WTC11 (cell line): ENCODE measurements at regions not wholly inside any gene's neighbourhood (a gene's known extent, or its start where the extent isn't known, plus 50 kb on each side); places are given as distances from the start of the nearest gene placed in this dataset.

Experiments
- ATAC-seq: fragments of 200-7000 bp; cut with Tn5 transposase; 2 replicates; pipeline ENCODE4 v1.10.0; 2021; ENCODE audit warnings: mild to moderate bottlenecking, moderate library complexity
- CTCF ChIA-PET: fragments of 300-600 bp; sonication (Branson Sonifier 250); formaldehyde crosslinking; loops from one replicate; lab custom pipeline; 2021; ENCODE audit warnings: antibody characterized with exemption; lab: Charles Lee
- POLR2A ChIA-PET: fragments of 350-600 bp; sonication (Branson Sonifier 250); formaldehyde crosslinking; loops from one replicate; lab custom pipeline; 2021; ENCODE audit warnings: antibody characterized with exemption; lab: Charles Lee
- DNase-seq: peaks from one replicate; pipeline ENCODE4 v3.0.0; 2021; ENCODE audit warnings: low spot score
- H3K27ac Mint-ChIP-seq: 2 replicates; pipeline ENCODE4 v1.8.0; 2021; ENCODE audit warnings: mixed read lengths
- H3K27me3 Mint-ChIP-seq: 2 replicates; pipeline ENCODE4 v1.8.0; 2021; ENCODE audit warnings: low read depth, mild to moderate bottlenecking, moderate library complexity, mixed read lengths
- H3K36me3 Mint-ChIP-seq: 2 replicates; pipeline ENCODE4 v1.8.0; 2021; ENCODE audit warnings: mixed read lengths
- H3K4me1 Mint-ChIP-seq: 2 replicates; pipeline ENCODE4 v1.8.0; 2022; ENCODE audit warnings: mixed read lengths
- H3K4me3 Mint-ChIP-seq: 2 replicates; pipeline ENCODE4 v1.8.0; 2021; ENCODE audit warnings: mild to moderate bottlenecking, moderate library complexity, mixed read lengths
- H3K9me3 Mint-ChIP-seq: 2 replicates; pipeline ENCODE4 v1.8.0; 2021; ENCODE audit warnings: mixed read lengths
- CREB1 ChIP-seq: sonication (generic); formaldehyde crosslinking; IDR thresholded peaks from 2 replicates; pipeline ENCODE4 v1.8.0; 2023; ENCODE audit warnings: mild to moderate bottlenecking, missing genetic modification reagents
- FOXJ3 ChIP-seq: sonication (generic); formaldehyde crosslinking; IDR thresholded peaks from 2 replicates; pipeline ENCODE4 v1.9.0; 2021; ENCODE audit warnings: missing genetic modification reagents, mild to moderate bottlenecking, borderline replicate concordance
- GRHL2 ChIP-seq: fragments of 250-450 bp; sonication (Bioruptor Pico); IDR thresholded peaks from 2 replicates; pipeline ENCODE4 v1.8.0; 2022; ENCODE audit warnings: mild to moderate bottlenecking, moderate library complexity; ENCODE audit not compliant: insufficient replicate concordance, severe bottlenecking
- NFYB ChIP-seq: sonication (generic); formaldehyde crosslinking; conservative IDR thresholded peaks from 2 replicates; pipeline ENCODE4 v1.8.0; 2022; ENCODE audit warnings: low read depth, missing genetic modification reagents
- NR2C2 ChIP-seq: sonication (generic); formaldehyde crosslinking; IDR thresholded peaks from 2 replicates; pipeline ENCODE4 v1.8.0; 2022; ENCODE audit warnings: mild to moderate bottlenecking, missing genetic modification reagents
- RELA ChIP-seq: sonication (generic); formaldehyde crosslinking; IDR thresholded peaks from 2 replicates; pipeline ENCODE4 v1.8.1; 2022; ENCODE audit warnings: missing genetic modification reagents, mild to moderate bottlenecking, borderline replicate concordance
- RORB ChIP-seq: fragments of 250-450 bp; sonication (Bioruptor Pico); IDR thresholded peaks from 2 replicates; pipeline ENCODE4 v1.9.0; 2021; ENCODE audit warnings: mild to moderate bottlenecking
- TEAD4 ChIP-seq: sonication (generic); formaldehyde crosslinking; IDR thresholded peaks from 2 replicates; pipeline ENCODE4 v1.8.0; 2022; ENCODE audit warnings: mild to moderate bottlenecking, missing genetic modification reagents
- TF ChIP-seq, protein P1 (sequence below): sonication (generic); formaldehyde crosslinking; conservative IDR thresholded peaks from 2 replicates; pipeline ENCODE4 v1.8.1; 2023; ENCODE audit warnings: mild to moderate bottlenecking, low read depth, missing genetic modification reagents, moderate library complexity
- TF ChIP-seq, protein P2 (sequence below): sonication (generic); formaldehyde crosslinking; IDR thresholded peaks from 2 replicates; pipeline ENCODE4 v1.8.1; 2023; ENCODE audit warnings: mild to moderate bottlenecking, missing genetic modification reagents, borderline replicate concordance
- TF ChIP-seq, protein P3 (sequence below): sonication (generic); formaldehyde crosslinking; IDR thresholded peaks from 2 replicates; pipeline ENCODE4 v1.8.0; 2022; ENCODE audit warnings: missing genetic modification reagents
- TF ChIP-seq, protein P4 (sequence below): sonication (generic); formaldehyde crosslinking; IDR thresholded peaks from 2 replicates; pipeline ENCODE4 v1.8.1; 2022; ENCODE audit warnings: mild to moderate bottlenecking, missing genetic modification reagents, moderate library complexity, borderline replicate concordance
- TF ChIP-seq, protein P5 (sequence below): sonication (generic); formaldehyde crosslinking; conservative IDR thresholded peaks from 2 replicates; pipeline ENCODE4 v1.8.1; 2022; ENCODE audit warnings: mild to moderate bottlenecking, missing genetic modification reagents
- TF ChIP-seq, protein P6 (sequence below): fragments of 250-450 bp; sonication (Bioruptor Pico); IDR thresholded peaks from 2 replicates; pipeline ENCODE4 v1.9.0; 2021; ENCODE audit warnings: mild to moderate bottlenecking
- TF ChIP-seq, protein P7 (sequence below): sonication (generic); formaldehyde crosslinking; IDR thresholded peaks from 2 replicates; pipeline ENCODE4 v1.8.1; 2022; ENCODE audit warnings: low read depth, mild to moderate bottlenecking, moderate library complexity, missing genetic modification reagents, borderline replicate concordance

DNA sequence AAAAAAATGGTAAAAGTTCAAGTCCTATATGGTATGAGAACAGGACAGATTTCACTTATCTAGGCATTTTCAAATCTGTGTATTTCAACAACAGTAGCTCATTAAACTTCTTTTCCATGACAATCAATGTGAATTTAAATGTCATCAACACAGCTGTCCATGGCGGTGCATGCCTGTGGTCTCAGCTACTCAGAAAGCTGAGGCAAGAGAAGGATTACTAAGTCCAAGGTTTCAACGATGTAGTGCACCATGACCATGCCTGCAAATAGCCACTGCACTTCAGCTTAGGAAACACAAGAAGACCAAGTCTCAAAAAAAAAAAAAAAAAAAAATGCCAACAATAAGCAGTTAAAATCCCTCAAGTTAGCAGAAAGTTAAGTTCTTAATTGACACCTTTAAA, 214.6 kb downstream of the C12orf50 start (continued):
- TF ChIP-seq, protein P1, sequence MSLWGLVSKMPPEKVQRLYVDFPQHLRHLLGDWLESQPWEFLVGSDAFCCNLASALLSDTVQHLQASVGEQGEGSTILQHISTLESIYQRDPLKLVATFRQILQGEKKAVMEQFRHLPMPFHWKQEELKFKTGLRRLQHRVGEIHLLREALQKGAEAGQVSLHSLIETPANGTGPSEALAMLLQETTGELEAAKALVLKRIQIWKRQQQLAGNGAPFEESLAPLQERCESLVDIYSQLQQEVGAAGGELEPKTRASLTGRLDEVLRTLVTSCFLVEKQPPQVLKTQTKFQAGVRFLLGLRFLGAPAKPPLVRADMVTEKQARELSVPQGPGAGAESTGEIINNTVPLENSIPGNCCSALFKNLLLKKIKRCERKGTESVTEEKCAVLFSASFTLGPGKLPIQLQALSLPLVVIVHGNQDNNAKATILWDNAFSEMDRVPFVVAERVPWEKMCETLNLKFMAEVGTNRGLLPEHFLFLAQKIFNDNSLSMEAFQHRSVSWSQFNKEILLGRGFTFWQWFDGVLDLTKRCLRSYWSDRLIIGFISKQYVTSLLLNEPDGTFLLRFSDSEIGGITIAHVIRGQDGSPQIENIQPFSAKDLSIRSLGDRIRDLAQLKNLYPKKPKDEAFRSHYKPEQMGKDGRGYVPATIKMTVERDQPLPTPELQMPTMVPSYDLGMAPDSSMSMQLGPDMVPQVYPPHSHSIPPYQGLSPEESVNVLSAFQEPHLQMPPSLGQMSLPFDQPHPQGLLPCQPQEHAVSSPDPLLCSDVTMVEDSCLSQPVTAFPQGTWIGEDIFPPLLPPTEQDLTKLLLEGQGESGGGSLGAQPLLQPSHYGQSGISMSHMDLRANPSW (CRISPR knock-in tag), result no peak
- TF ChIP-seq, protein P2, sequence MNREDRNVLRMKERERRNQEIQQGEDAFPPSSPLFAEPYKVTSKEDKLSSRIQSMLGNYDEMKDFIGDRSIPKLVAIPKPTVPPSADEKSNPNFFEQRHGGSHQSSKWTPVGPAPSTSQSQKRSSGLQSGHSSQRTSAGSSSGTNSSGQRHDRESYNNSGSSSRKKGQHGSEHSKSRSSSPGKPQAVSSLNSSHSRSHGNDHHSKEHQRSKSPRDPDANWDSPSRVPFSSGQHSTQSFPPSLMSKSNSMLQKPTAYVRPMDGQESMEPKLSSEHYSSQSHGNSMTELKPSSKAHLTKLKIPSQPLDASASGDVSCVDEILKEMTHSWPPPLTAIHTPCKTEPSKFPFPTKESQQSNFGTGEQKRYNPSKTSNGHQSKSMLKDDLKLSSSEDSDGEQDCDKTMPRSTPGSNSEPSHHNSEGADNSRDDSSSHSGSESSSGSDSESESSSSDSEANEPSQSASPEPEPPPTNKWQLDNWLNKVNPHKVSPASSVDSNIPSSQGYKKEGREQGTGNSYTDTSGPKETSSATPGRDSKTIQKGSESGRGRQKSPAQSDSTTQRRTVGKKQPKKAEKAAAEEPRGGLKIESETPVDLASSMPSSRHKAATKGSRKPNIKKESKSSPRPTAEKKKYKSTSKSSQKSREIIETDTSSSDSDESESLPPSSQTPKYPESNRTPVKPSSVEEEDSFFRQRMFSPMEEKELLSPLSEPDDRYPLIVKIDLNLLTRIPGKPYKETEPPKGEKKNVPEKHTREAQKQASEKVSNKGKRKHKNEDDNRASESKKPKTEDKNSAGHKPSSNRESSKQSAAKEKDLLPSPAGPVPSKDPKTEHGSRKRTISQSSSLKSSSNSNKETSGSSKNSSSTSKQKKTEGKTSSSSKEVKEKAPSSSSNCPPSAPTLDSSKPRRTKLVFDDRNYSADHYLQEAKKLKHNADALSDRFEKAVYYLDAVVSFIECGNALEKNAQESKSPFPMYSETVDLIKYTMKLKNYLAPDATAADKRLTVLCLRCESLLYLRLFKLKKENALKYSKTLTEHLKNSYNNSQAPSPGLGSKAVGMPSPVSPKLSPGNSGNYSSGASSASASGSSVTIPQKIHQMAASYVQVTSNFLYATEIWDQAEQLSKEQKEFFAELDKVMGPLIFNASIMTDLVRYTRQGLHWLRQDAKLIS (CRISPR knock-in tag), result no peak
- no peak for TF ChIP-seq GRHL2 (CRISPR knock-in tag)

DNA sequence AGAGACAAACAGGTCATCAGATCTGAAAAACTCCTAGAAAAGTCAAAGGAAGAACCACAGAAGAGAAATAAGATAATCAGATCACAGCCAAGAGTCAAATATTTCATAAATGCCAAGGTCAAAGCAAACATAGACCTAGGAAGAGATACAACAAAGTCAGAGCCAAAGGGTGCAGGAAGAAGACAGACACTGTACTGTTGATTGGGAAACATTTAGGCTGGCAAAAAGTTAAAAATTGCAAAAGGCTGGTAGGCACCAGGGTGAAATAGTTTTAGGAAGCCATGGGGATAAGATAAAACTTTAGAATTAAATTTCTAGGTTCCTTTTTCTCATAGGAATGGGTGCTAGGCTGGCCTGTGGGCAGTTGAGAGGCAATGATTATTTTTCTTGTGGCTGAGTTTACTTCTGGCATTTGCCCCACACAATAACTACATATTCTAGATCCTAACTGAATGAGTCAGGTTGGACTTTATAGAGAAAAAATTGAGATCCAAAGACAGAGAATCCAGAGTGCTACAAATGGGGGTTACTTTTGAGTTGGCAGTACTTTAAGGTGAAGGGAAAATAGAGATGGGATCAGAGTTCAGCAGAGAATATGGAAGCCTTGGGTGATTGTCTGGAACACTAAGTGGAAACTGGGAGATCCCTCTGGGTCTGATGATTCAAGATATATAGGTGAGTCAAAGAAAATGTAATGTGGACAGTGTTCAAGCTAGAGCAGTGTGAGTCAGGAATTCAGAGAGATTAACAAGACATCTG, 215.5 kb downstream of the C12orf50 start:
- DNase-seq, result no peak
- Mint-ChIP-seq H3K27me3 (no peaks in the 10 kb centered on the region), H3K36me3 (peaks cover 6% of the 10 kb centered on the region; the same call in 1 of the 2 replicates), H3K4me1 (no peaks in the 10 kb centered on the region), H3K9me3 (peaks cover 24% of the 10 kb centered on the region), H3K27ac (no peak overlapping the region), H3K4me3 (no peak overlapping the region)
- TF ChIP-seq CREB1 (CRISPR knock-in tag) (no peak), RELA (CRISPR knock-in tag) (no peak), NFYB (CRISPR knock-in tag) (no peak)
- TF ChIP-seq, protein P3, sequence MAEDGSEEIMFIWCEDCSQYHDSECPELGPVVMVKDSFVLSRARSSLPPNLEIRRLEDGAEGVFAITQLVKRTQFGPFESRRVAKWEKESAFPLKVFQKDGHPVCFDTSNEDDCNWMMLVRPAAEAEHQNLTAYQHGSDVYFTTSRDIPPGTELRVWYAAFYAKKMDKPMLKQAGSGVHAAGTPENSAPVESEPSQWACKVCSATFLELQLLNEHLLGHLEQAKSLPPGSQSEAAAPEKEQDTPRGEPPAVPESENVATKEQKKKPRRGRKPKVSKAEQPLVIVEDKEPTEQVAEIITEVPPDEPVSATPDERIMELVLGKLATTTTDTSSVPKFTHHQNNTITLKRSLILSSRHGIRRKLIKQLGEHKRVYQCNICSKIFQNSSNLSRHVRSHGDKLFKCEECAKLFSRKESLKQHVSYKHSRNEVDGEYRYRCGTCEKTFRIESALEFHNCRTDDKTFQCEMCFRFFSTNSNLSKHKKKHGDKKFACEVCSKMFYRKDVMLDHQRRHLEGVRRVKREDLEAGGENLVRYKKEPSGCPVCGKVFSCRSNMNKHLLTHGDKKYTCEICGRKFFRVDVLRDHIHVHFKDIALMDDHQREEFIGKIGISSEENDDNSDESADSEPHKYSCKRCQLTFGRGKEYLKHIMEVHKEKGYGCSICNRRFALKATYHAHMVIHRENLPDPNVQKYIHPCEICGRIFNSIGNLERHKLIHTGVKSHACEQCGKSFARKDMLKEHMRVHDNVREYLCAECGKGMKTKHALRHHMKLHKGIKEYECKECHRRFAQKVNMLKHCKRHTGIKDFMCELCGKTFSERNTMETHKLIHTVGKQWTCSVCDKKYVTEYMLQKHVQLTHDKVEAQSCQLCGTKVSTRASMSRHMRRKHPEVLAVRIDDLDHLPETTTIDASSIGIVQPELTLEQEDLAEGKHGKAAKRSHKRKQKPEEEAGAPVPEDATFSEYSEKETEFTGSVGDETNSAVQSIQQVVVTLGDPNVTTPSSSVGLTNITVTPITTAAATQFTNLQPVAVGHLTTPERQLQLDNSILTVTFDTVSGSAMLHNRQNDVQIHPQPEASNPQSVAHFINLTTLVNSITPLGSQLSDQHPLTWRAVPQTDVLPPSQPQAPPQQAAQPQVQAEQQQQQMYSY (CRISPR knock-in tag), result no peak
- ChIA-PET POLR2A (no interaction called here), CTCF (no interaction called here)
- no peak for ATAC-seq

DNA sequence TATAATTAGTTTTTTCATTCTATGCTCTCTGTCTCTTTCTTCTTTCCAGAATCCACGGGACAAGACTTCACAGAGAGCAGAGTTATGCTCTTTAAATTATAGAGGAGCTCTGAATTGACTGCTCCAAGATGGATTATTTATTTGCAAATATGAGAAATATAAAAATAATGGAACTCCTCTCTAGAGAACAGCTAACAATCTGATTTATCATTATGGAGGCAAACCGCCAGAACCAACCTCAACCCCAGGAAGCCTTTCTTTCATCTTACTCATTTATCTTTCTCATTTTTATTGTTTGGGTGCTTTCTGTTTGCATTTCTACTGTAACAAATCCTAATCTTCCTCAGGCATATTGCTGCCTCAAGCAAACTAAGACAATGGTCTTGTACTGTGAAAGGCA, 216.5 kb downstream of the C12orf50 start:
- no peaks in the 10 kb centered on the region for H3K4me1 Mint-ChIP-seq
- ChIA-PET CTCF (no interaction called here), POLR2A (no interaction called here)
- H3K36me3 Mint-ChIP-seq, result peaks cover 6% of the 10 kb centered on the region; the same call in 1 of the 2 replicates
- H3K27ac Mint-ChIP-seq, result no peak overlapping the region
- no peaks in the 10 kb centered on the region for H3K27me3 Mint-ChIP-seq
- H3K4me3 Mint-ChIP-seq, result no peak overlapping the region
- peaks cover 24% of the 10 kb centered on the region for H3K9me3 Mint-ChIP-seq
- no peak for DNase-seq
- no peak for ATAC-seq
- TF ChIP-seq, protein P4, sequence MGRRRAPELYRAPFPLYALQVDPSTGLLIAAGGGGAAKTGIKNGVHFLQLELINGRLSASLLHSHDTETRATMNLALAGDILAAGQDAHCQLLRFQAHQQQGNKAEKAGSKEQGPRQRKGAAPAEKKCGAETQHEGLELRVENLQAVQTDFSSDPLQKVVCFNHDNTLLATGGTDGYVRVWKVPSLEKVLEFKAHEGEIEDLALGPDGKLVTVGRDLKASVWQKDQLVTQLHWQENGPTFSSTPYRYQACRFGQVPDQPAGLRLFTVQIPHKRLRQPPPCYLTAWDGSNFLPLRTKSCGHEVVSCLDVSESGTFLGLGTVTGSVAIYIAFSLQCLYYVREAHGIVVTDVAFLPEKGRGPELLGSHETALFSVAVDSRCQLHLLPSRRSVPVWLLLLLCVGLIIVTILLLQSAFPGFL (CRISPR knock-in tag), result no peak
- TF ChIP-seq NFYB (CRISPR knock-in tag) (no peak), CREB1 (CRISPR knock-in tag) (no peak), TEAD4 (CRISPR knock-in tag) (no peak), NR2C2 (no peak), GRHL2 (CRISPR knock-in tag) (no peak), FOXJ3 (CRISPR knock-in tag) (no peak), RORB (CRISPR knock-in tag) (no peak)
- TF ChIP-seq, protein P5, sequence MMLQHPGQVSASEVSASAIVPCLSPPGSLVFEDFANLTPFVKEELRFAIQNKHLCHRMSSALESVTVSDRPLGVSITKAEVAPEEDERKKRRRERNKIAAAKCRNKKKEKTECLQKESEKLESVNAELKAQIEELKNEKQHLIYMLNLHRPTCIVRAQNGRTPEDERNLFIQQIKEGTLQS (CRISPR knock-in tag), result no peak
- TF ChIP-seq, protein P6, sequence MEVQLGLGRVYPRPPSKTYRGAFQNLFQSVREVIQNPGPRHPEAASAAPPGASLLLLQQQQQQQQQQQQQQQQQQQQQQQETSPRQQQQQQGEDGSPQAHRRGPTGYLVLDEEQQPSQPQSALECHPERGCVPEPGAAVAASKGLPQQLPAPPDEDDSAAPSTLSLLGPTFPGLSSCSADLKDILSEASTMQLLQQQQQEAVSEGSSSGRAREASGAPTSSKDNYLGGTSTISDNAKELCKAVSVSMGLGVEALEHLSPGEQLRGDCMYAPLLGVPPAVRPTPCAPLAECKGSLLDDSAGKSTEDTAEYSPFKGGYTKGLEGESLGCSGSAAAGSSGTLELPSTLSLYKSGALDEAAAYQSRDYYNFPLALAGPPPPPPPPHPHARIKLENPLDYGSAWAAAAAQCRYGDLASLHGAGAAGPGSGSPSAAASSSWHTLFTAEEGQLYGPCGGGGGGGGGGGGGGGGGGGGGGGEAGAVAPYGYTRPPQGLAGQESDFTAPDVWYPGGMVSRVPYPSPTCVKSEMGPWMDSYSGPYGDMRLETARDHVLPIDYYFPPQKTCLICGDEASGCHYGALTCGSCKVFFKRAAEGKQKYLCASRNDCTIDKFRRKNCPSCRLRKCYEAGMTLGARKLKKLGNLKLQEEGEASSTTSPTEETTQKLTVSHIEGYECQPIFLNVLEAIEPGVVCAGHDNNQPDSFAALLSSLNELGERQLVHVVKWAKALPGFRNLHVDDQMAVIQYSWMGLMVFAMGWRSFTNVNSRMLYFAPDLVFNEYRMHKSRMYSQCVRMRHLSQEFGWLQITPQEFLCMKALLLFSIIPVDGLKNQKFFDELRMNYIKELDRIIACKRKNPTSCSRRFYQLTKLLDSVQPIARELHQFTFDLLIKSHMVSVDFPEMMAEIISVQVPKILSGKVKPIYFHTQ (CRISPR knock-in tag), result no peak
- TF ChIP-seq, protein P7, sequence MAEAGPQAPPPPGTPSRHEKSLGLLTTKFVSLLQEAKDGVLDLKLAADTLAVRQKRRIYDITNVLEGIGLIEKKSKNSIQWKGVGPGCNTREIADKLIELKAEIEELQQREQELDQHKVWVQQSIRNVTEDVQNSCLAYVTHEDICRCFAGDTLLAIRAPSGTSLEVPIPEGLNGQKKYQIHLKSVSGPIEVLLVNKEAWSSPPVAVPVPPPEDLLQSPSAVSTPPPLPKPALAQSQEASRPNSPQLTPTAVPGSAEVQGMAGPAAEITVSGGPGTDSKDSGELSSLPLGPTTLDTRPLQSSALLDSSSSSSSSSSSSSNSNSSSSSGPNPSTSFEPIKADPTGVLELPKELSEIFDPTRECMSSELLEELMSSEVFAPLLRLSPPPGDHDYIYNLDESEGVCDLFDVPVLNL (CRISPR knock-in tag), result no peak
